RPMI7951 (cell line): ENCODE measurements at regions not wholly inside any gene's neighbourhood (a gene's known extent, or its start where the extent isn't known, plus 50 kb on each side); places are given as distances from the start of the nearest gene placed in this dataset.

Experiments
- DNase-seq: peaks from one replicate; pipeline ENCODE4 v3.0.0-alpha.2; 2012; ENCODE audit warnings: low read depth

GRCh38 chr1:69315416-69315815 lies 252.3 kb upstream of the LRRC7 start:
- DNase-seq, result no peak

- no peak for DNase-seq
These were observed 251.9 kb upstream of the LRRC7 start for GRCh38 chr1:69315823-69316222.

GRCh38 chr1:69319287-69319686 lies 248.4 kb upstream of the LRRC7 start:
- no peak for DNase-seq

- no peak for DNase-seq
These were observed 246.9 kb upstream of the LRRC7 start for GRCh38 chr1:69320757-69321211.

GRCh38 chr1:69321311-69321710 lies 246.4 kb upstream of the LRRC7 start:
- DNase-seq, result no peak

- no peak for DNase-seq
These were observed 239.5 kb upstream of the LRRC7 start for GRCh38 chr1:69328186-69328585.

- DNase-seq, result no peak
These were observed 204.5 kb upstream of the LRRC7 start for GRCh38 chr1:69363236-69363635.

- DNase-seq, result no peak
These were observed 194.2 kb upstream of the LRRC7 start for GRCh38 chr1:69373520-69373919.

- DNase-seq, result no peak
These were observed 191.3 kb upstream of the LRRC7 start for GRCh38 chr1:69376408-69376807.

GRCh38 chr1:69377507-69377906 lies 190.2 kb upstream of the LRRC7 start:
- no peak for DNase-seq

GRCh38 chr1:69388044-69388443 lies 179.7 kb upstream of the LRRC7 start:
- DNase-seq, result no peak

GRCh38 chr1:69400128-69400527 lies 167.6 kb upstream of the LRRC7 start:
- no peak for DNase-seq

GRCh38 chr1:69401879-69402278 lies 165.8 kb upstream of the LRRC7 start:
- DNase-seq, result no peak

GRCh38 chr1:69403756-69404320 lies 163.9 kb upstream of the LRRC7 start:
- no peak for DNase-seq

- no peak for DNase-seq
These were observed 163.2 kb upstream of the LRRC7 start for GRCh38 chr1:69404486-69404885.

- no peak for DNase-seq
These were observed 161.5 kb upstream of the LRRC7 start for GRCh38 chr1:69406244-69406643.

- no peak for DNase-seq
These were observed 157.8 kb upstream of the LRRC7 start for GRCh38 chr1:69409731-69410456.

GRCh38 chr1:69410457-69410850 lies 157.3 kb upstream of the LRRC7 start:
- no peak for DNase-seq

GRCh38 chr1:69410893-69411292 lies 156.8 kb upstream of the LRRC7 start:
- no peak for DNase-seq

GRCh38 chr1:69411617-69412016 lies 156.1 kb upstream of the LRRC7 start:
- no peak for DNase-seq

GRCh38 chr1:69413129-69413528 lies 154.6 kb upstream of the LRRC7 start:
- no peak for DNase-seq

- no peak for DNase-seq
These were observed 153.1 kb upstream of the LRRC7 start for GRCh38 chr1:69414574-69414973.

GRCh38 chr1:69421286-69421685 lies 146.4 kb upstream of the LRRC7 start:
- peak; percentile 32 for DNase-seq

GRCh38 chr1:69425871-69426270 lies 141.9 kb upstream of the LRRC7 start:
- no peak for DNase-seq
